Activated naive CD4-positive, alpha-beta T cell treated with anti-CD3 and anti-CD28 coated beads, Interleukin-2, amount 10 ng/mL, durations not matched to agents 7 days and 5 days (primary cell): ENCODE measurements at regions not wholly inside any gene's neighbourhood (a gene's known extent, or its start where the extent isn't known, plus 50 kb on each side); places are given as distances from the start of the nearest gene placed in this dataset.

ENCODE experiments used
- CTCF ChIA-PET: fragments of 350-600 bp; sonication (Branson Sonifier 250); formaldehyde crosslinking; loops from one replicate; lab custom pipeline; 2021; ENCODE audit warnings: antibody characterized with exemption; lab: Charles Lee
- DNase-seq: peaks from one replicate; pipeline ENCODE4 v3.0.0-alpha.2; 2020
- H3K27ac Mint-ChIP-seq: one replicate; pipeline ENCODE4 v1.8.0; 2021; ENCODE audit warnings: mild to moderate bottlenecking, moderate library complexity, mixed read lengths
- H3K27me3 Mint-ChIP-seq: one replicate; pipeline ENCODE4 v1.8.0; 2021; ENCODE audit warnings: mild to moderate bottlenecking, mixed read lengths
- H3K36me3 Mint-ChIP-seq: one replicate; pipeline ENCODE4 v1.8.0; 2021; ENCODE audit warnings: mixed read lengths
- H3K4me1 Mint-ChIP-seq: one replicate; pipeline ENCODE4 v1.8.0; 2021; ENCODE audit warnings: mixed read lengths
- H3K4me3 Mint-ChIP-seq: one replicate; pipeline ENCODE4 v1.8.0; 2021; ENCODE audit warnings: mild to moderate bottlenecking, moderate library complexity, mixed read lengths
- H3K9me3 Mint-ChIP-seq: one replicate; pipeline ENCODE4 v1.8.0; 2021; ENCODE audit warnings: mixed read lengths

DNA sequence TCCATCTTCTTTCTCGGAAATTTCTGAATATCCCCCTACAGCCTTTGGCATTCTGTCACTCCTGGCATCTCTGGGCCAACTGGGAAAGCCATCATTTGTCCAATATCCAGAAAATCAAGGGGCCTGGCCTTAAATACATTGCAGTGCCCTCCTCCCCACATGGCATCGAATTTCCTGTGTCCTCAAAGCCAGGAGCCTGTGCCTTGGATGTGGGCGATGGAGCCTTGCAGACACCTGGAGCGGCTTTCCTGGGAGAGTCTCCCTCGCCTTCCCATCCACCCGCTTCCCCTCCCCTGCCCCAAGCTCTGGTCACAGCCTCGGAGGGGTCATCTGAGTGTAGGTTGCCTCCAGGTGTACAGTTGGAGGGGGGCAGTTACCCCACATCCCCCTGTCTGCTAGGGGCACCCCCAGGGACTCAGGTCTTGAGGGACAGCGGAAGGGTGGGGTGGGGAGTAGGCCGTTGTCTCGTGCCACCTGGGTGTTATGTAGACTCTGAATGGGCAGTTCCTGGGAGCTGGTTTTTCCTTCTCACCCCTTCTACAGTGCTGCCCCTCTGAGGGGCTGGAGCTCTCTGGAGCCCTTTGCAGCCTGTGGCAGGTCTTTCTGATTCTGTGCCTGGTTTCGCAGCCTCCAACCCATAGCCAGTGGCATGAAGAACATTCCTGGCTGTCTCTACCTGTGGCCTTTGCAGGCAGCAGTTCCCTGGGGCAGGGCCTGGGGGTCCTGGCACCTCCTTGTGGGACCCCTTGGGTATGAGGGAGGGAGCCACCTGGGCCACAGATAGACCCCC is 239.8 kb downstream of the SEC14L1 start:
- peak overlapping the region; percentile 45 for H3K27ac Mint-ChIP-seq
- peaks cover 62% of the 10 kb centered on the region for H3K36me3 Mint-ChIP-seq
- H3K4me3 Mint-ChIP-seq: no peak overlapping the region
- no peaks in the 10 kb centered on the region for H3K9me3 Mint-ChIP-seq
- H3K27me3 Mint-ChIP-seq: no peaks in the 10 kb centered on the region
- no peak for DNase-seq
- CTCF ChIA-PET: no interaction called here
- H3K4me1 Mint-ChIP-seq: peaks cover 93% of the 10 kb centered on the region

DNA sequence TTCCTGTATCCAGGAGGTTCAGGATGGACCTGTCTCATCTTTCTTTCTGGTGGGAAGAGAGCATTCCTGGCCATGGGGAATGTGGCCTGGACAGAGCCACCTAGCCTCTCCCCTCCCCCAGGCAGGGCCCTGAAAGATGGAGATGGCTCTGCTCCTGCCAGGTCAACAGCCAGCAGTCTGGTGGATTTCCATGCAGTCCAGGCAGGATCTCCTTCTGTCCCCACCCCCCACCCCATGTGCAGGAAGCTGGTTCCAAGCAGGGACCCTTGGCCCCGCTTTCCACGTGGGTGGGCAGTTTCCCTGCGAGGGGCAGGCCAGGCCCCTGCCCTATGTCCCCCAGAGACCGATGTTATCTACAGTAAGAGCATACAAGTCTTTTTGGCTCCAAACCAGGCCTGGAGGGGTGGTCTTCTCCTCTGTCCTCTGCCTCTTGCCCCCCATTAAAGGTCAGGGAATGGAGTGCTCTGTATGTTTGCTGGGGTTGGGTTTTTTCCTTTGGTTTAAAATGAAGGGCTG is 240.5 kb downstream of the SEC14L1 start:
- peaks cover 59% of the 10 kb centered on the region for H3K36me3 Mint-ChIP-seq
- no peaks in the 10 kb centered on the region for H3K9me3 Mint-ChIP-seq
- no peaks in the 10 kb centered on the region for H3K27me3 Mint-ChIP-seq
- H3K27ac Mint-ChIP-seq: peak overlapping the region; percentile 89
- peaks cover 94% of the 10 kb centered on the region for H3K4me1 Mint-ChIP-seq
- DNase-seq: no peak
- peak overlapping the region; percentile 70 for H3K4me3 Mint-ChIP-seq
- CTCF ChIA-PET: interaction anchor here (2.1 to 2.8 kb wide), 3 partner anchors 19 to 50 kb away, joined by 7 to 10 read pairs (median 9); no protein-coding TSS in a partner anchor

DNA sequence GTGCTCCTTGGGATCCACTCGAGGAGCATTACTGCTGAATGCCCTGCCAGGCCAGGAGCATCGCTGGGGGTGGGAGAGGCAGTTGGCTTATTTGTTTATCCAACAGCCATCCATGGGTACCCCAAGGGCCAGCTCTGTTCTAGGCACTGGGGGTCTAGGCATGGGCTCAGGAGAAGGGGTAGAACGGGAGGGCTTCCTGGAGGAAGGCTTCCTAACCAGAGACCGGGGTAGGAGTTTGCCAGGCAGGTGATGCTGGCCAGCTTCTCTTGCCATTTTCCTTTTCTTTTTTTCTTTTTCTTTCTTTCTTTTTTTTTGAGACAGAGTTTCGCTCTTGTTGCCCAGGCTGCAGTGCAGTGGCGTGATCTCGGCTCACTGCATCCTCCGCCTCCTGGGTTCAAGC is 241.0 kb downstream of the SEC14L1 start:
- Mint-ChIP-seq H3K9me3 (no peaks in the 10 kb centered on the region), H3K4me1 (peaks cover 94% of the 10 kb centered on the region), H3K36me3 (peaks cover 61% of the 10 kb centered on the region), H3K27ac (peak overlapping the region; percentile 89), H3K4me3 (peak overlapping the region; percentile 70), H3K27me3 (no peaks in the 10 kb centered on the region)
- DNase-seq: no peak
- CTCF ChIA-PET: interaction anchor here (1.1 to 2.8 kb wide), 4 partner anchors 19 to 51 kb away, joined by 4 to 10 read pairs (median 8); no protein-coding TSS in a partner anchor

DNA sequence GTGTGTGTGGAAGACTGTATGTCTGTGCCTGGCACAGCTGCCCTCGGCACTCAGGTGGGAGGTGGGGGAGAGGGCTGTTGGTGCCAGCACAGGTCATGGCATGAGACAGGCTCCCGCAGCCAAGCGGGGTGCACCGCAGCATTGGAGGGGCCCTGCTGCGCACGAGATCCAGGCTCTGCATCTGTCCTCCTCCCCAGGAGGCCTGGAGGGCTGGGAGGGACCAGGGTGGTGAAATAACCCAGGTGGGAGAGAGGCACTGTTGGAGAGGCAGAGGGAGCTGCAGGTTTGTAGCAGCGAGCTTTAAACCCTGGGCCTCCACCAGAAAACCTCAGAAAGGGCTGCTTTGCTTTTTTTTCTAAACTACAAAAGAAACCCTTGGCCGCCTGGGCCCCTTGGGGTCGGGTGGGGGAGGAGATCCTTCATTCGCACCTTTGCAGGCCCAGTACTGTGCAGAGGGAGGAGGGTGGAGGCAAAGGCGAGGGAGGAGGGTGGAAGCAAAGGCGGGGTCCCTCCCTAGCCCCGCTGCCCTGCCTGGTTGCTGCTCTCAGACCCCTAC is 241.7 kb downstream of the SEC14L1 start:
- DNase-seq: peak; percentile 79

DNA sequence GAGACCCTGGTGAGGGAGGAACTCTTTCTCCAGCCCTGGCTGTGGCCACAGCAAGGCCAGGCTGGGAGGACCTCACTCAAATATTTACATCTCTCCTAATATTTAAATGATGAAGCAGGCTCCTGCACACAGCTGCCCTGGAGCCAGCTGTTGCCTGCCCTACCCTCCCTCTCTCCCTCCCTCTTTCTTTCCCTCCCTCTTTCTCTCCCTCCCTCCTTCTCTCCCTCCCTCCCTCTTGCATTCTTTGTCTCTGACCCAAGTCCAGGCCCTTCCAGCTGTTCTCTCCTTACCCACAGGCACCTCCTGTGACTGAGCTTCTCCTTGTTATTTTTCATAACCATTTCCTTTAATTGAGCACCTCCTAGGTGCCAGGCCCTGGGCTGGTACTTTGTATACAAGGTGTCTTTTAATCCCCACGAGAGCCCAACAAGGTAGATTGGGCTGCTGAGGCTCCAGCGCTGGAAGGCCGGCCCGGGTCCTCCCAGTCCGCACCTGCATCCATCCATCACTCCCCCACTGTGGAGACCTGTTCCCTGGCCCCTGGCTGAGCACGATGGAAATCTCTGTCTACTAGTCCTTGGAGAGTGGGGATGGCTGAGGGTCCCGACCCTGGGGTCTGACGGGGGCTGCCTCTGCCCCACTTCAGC is 242.3 kb downstream of the SEC14L1 start:
- peak overlapping the region; percentile 86 for H3K27ac Mint-ChIP-seq
- peaks cover 58% of the 10 kb centered on the region for H3K36me3 Mint-ChIP-seq
- CTCF ChIA-PET: interaction anchor here (0.8 to 2.8 kb wide), 7 partner anchors 8 to 111 kb away, joined by 3 to 10 read pairs (median 6); no protein-coding TSS in a partner anchor
- H3K9me3 Mint-ChIP-seq: no peaks in the 10 kb centered on the region
- DNase-seq: no peak
- peak overlapping the region; percentile 70 for H3K4me3 Mint-ChIP-seq
- no peaks in the 10 kb centered on the region for H3K27me3 Mint-ChIP-seq
- H3K4me1 Mint-ChIP-seq: peaks cover 93% of the 10 kb centered on the region

More for the DNA sequence above, 241.7 kb downstream of the SEC14L1 start:
- no peaks in the 10 kb centered on the region for H3K9me3 Mint-ChIP-seq
- H3K4me1 Mint-ChIP-seq: peaks cover 94% of the 10 kb centered on the region
- no peaks in the 10 kb centered on the region for H3K27me3 Mint-ChIP-seq
- peak overlapping the region; percentile 70 for H3K4me3 Mint-ChIP-seq
- H3K27ac Mint-ChIP-seq: peak overlapping the region; percentile 89
- H3K36me3 Mint-ChIP-seq: peaks cover 62% of the 10 kb centered on the region
- CTCF ChIA-PET: interaction anchor here (0.8 to 2.8 kb wide), 8 partner anchors 8 to 112 kb away, joined by 3 to 10 read pairs (median 6); no protein-coding TSS in a partner anchor

DNA sequence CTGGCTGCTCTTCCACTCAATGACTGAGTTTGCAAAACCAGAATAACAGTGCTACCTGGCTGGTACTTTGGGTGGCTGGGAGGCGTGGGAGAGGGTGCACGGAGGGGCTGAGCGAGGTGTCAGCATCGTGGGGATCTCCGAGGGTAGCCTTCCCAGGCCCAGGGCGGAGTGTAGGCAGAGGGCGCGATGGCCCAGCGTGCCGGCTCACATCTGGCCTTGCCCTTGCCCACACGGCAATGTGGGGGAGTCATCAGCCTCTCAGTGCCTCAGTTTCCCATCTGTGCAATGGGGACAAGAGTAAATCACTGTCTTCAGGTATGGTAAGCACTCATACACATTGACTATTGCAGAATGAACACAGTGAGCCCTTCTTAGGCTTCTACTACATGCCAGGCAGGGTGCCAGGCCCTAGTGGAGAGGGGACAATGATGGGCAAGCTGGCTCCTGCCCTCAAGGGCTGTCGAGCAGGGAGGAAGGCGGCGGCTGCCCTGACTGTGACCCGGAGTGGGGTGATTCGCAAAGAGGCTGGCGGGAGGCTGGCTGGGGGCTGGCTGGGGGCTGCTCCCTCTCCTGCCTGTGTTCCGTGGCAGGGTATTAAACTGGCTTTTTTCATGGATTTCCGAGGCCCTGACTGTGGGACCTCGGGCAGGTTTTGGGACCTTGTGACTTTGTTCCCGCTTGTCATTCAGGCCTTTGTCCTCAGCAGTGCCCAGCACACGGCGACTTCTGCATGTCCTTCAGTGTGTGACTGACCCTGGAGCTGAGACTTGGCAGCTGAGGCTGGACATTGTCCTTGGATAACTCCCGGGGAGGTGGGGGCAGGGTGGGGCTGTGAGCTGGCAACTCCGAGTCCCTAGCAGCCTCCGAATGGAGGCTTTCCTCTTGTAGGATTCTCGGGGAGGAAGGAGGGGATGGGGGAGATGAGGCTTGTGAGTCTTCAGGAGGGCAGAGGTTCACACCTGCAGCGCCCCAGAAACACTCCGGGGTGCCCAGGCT is 243.1 kb downstream of the SEC14L1 start:
- Mint-ChIP-seq H3K4me3 (no peak overlapping the region), H3K36me3 (peaks cover 57% of the 10 kb centered on the region), H3K27me3 (no peaks in the 10 kb centered on the region), H3K27ac (peak overlapping the region; percentile 86), H3K4me1 (peaks cover 93% of the 10 kb centered on the region), H3K9me3 (no peaks in the 10 kb centered on the region)
- DNase-seq: no peak
- CTCF ChIA-PET: interaction anchor here (1.6 to 2.8 kb wide), 3 partner anchors 46 to 53 kb away, joined by 6 to 9 read pairs (median 7); no protein-coding TSS in a partner anchor

DNA sequence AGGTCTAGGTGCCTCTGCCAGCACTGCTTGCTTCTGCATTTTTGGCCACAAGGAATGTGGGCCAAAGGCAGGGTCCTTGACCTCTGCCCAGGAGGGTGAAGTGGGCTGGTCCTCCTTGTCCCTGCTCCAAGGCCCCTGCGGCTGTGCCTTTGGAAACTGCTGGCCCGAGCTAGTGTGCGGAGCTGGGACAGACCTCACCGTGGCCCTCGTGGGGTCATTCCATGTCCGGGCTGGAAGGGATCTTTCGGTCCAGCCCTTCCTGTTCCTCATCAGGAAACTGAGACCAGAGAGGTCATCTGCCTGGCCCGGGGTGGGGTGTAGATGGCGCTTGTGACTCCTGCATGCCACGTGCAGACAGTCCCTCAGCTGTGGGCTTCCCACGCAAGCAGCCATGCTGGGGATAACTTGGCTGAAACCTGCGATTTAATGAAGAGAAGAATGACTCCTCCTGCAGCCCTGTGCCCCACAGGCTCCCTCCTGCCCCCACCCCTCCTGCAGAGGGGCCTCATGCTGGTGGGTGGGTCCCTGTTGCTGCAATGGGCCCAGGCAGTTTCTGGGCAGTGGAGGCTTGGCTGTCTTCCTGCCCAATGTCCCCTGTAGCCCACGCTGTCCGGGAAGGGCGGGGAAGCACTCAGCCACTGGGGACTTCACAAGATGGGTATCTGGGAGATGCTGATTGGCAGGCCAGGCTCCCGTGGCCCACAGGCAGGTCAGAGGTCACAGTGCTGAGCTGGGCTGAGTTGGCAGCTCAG is 245.2 kb downstream of the SEC14L1 start:
- CTCF ChIA-PET: no interaction called here
- no peak for DNase-seq
- H3K36me3 Mint-ChIP-seq: peaks cover 54% of the 10 kb centered on the region
- H3K27ac Mint-ChIP-seq: peak overlapping the region; percentile 70
- H3K27me3 Mint-ChIP-seq: no peaks in the 10 kb centered on the region
- H3K4me1 Mint-ChIP-seq: peaks cover 91% of the 10 kb centered on the region
- no peaks in the 10 kb centered on the region for H3K9me3 Mint-ChIP-seq
- peak overlapping the region; percentile 21 for H3K4me3 Mint-ChIP-seq

DNA sequence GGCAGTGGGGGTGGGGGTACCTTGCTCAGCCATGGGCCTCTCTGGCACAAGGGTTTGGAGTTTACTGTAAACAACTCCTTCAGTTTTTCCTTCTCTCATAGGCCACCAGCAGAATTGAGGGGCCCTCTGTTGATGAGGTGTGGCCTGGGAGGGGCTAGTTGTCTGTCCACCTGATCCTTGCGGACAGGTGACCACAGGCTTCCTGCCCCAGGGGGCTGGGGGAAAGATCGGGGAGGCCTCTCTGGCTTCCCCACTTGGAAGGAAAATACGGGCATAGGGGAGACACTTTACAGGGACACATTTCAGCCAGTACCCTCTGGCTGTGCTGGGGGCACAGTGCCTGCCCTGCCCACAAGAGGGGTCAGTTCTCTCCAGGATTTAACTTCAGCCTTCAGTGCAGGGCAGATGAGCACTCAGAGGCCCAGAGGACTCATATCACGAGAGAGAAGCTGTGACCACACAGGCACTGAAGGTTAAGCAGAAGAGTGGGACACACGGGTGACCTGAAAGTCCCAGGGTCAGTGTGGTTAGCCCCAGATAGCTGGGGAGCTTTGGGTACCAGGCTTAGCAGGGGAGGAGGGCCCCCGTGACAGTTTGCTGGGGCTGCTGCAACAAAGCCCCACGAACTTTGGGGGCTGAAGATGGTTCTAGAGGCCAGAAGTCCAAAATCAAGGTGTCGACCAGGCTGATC is 245.9 kb downstream of the SEC14L1 start:
- no peak for DNase-seq
- CTCF ChIA-PET: interaction anchor here (6.9 kb wide), 1 partner anchor 10 kb away, joined by 38 read pairs; no protein-coding TSS in a partner anchor
- Mint-ChIP-seq H3K9me3 (no peaks in the 10 kb centered on the region), H3K4me3 (peak overlapping the region; percentile 21), H3K4me1 (peaks cover 91% of the 10 kb centered on the region), H3K36me3 (peaks cover 57% of the 10 kb centered on the region), H3K27ac (peak overlapping the region; percentile 70), H3K27me3 (no peaks in the 10 kb centered on the region)

DNA sequence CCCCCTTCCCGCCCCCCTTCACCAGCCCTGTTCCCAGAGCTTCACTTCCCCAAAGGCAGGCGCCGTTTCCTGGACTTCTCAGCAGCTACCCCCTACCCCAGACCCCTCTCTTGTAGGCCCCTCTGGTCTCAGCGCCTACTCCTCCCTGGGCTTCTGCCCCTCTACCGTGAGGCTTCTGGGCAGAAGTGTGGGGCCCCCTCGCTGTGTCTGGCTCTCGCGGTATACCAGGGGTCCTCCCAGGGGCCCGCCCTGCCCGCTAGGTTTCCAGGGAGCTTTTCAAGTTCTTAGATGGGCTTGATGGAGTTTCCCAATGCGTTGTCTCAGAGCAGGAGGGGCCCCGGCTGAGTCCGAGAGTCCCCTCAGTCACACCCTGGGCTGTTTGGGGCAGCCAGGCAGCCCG is 247.1 kb downstream of the SEC14L1 start:
- Mint-ChIP-seq H3K27ac (peak overlapping the region; percentile 64), H3K27me3 (no peaks in the 10 kb centered on the region), H3K4me1 (peaks cover 91% of the 10 kb centered on the region), H3K4me3 (peak overlapping the region; percentile 79), H3K36me3 (peaks cover 55% of the 10 kb centered on the region), H3K9me3 (no peaks in the 10 kb centered on the region)
- CTCF ChIA-PET: interaction anchor here (0.9 to 6.9 kb wide), 5 partner anchors 11 to 56 kb away, joined by 3 to 38 read pairs (median 24); no protein-coding TSS in a partner anchor
- no peak for DNase-seq

DNA sequence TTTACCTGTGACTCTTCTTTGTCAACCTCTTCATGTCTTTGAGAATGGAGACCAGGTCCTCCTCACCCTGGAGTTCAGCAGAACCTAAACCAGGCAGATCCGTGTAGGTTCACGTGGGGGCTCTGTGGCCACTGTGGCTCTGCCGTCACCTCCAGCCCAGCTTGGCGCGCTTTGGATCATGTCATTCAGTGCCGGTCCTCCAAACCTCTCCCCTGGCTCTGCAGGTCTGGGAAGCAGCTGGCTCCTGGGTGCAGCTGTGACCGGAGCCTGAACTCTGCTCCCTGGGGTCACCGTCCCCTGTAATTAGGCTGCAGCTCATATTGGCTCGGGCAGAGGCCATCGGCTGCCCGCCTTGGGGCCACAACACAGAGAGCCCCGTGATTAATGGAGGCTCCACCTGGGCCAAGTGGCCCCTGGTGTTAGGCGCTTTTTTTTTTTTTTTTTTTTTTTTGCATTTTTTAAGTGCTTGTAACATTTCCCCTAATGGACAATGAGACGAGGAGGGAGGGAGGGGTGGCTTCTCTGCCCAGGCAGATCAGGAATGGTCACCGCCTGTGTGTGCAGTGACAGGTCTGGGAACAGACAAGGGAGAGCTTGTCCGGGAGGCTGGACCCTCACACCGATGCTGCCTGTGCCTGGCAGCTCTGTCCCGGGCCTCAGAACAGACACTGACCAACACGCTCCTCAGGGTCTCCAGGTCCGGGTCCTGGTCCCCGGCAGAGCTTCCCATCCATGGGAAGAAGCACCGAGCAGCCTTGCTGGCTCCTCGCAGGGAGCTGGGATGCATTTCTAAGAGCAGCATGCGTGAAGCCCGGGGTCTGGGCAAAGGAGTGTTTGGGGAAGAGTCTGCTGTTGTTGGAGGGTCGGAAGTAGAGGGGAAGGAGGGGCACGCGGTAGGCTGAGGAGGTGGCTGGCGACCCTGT is 247.9 kb downstream of the SEC14L1 start:
- CTCF ChIA-PET: interaction anchor here (0.8 to 6.9 kb wide), 8 partner anchors 12 to 57 kb away, joined by 3 to 38 read pairs (median 8); no protein-coding TSS in a partner anchor
- H3K4me3 Mint-ChIP-seq: peak overlapping the region; percentile 79
- no peak for DNase-seq
- H3K27me3 Mint-ChIP-seq: no peaks in the 10 kb centered on the region
- H3K27ac Mint-ChIP-seq: peak overlapping the region; percentile 95
- peaks cover 89% of the 10 kb centered on the region for H3K4me1 Mint-ChIP-seq
- H3K36me3 Mint-ChIP-seq: peaks cover 52% of the 10 kb centered on the region
- H3K9me3 Mint-ChIP-seq: no peaks in the 10 kb centered on the region

DNA sequence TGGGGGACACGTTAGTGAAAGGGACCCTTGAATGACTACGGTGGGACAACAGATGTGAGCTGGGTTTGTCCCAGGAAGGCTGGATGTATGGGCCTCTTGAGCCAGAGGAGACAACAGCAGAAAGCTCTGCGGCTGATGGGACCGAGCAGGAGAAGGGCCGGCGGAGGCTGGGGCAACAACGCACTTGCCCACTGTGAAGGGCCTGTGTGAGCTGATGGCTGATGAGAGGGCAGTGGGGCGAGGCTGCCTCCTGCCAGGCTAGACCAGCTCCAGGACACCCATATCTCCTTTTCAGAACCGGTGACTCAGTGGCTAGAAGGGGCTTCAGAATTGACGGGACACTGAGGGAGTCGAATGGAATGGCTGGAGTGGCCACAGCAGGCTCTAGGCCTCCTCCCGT is 250.1 kb downstream of the SEC14L1 start:
- H3K9me3 Mint-ChIP-seq: no peaks in the 10 kb centered on the region
- peaks cover 58% of the 10 kb centered on the region for H3K36me3 Mint-ChIP-seq
- CTCF ChIA-PET: interaction anchor here (3.5 to 6.9 kb wide), 4 partner anchors 10 to 59 kb away, joined by 11 to 38 read pairs (median 26); no protein-coding TSS in a partner anchor
- peak overlapping the region; percentile 95 for H3K27ac Mint-ChIP-seq
- DNase-seq: no peak
- peak overlapping the region; percentile 79 for H3K4me3 Mint-ChIP-seq
- H3K4me1 Mint-ChIP-seq: peaks cover 91% of the 10 kb centered on the region
- no peaks in the 10 kb centered on the region for H3K27me3 Mint-ChIP-seq
